GM06990 (cell line): ENCODE measurements at regions not wholly inside any gene's neighbourhood (a gene's known extent, or its start where the extent isn't known, plus 50 kb on each side); places are given as distances from the start of the nearest gene placed in this dataset.

Source experiments
- DNase-seq: peaks from one replicate; pipeline ENCODE4 v3.0.0-alpha.2; 2011; ENCODE audit not compliant: insufficient read length; ENCODE audit errors: extremely low read depth
- H3K27me3 ChIP-seq: replicated peaks from 2 replicates; pipeline ENCODE4 v1.6.0; 2011; ENCODE audit warnings: low read length; ENCODE audit not compliant: control insufficient read depth, insufficient read depth
- H3K36me3 ChIP-seq: 2 replicates; pipeline ENCODE4 v1.5.1; 2011; ENCODE audit warnings: low read length; ENCODE audit not compliant: control insufficient read depth, insufficient read depth
- H3K4me3 ChIP-seq: replicated peaks from 2 replicates; pipeline ENCODE4 v1.5.1; 2011; ENCODE audit warnings: low read depth, mild to moderate bottlenecking, control low read depth, low read length
- CTCF ChIP-seq: IDR thresholded peaks from 2 replicates; pipeline ENCODE4 v1.5.1; 2011; ENCODE audit warnings: low read length, control low read depth, mild to moderate bottlenecking, inconsistent platforms; ENCODE audit not compliant: insufficient read depth, poor library complexity, severe bottlenecking

- Histone ChIP-seq H3K27me3 (no peaks in the 10 kb centered on the region), H3K4me3 (no peak overlapping the region), H3K36me3 (no peaks in the 10 kb centered on the region)
- no peak for TF ChIP-seq CTCF
- no peak for DNase-seq
Observed at GRCh38 chr3:163971861-163972260, 1106.4 kb downstream of the SI start.

GRCh38 chr3:163957072-163957471, 1121.2 kb downstream of the SI start:
- Histone ChIP-seq H3K36me3 (no peaks in the 10 kb centered on the region), H3K4me3 (no peak overlapping the region), H3K27me3 (no peaks in the 10 kb centered on the region)
- TF ChIP-seq CTCF, result no peak
- no peak for DNase-seq

- TF ChIP-seq CTCF, result no peak
- no peak for DNase-seq
- Histone ChIP-seq H3K4me3 (no peak overlapping the region), H3K36me3 (no peaks in the 10 kb centered on the region), H3K27me3 (no peaks in the 10 kb centered on the region)
Observed at GRCh38 chr3:163953526-163953925, 1124.8 kb downstream of the SI start.

- no peak for TF ChIP-seq CTCF
- no peak for DNase-seq
- no peak overlapping the region for H3K4me3 ChIP-seq
- no peaks in the 10 kb centered on the region for H3K27me3 ChIP-seq
- no peaks in the 10 kb centered on the region for H3K36me3 ChIP-seq
Observed at GRCh38 chr3:163952499-163952898, 1125.8 kb downstream of the SI start.

GRCh38 chr3:163951397-163951987, 1126.8 kb downstream of the SI start:
- no peak for DNase-seq
- peak; percentile 14 for TF ChIP-seq CTCF
- Histone ChIP-seq H3K4me3 (no peak overlapping the region), H3K27me3 (no peaks in the 10 kb centered on the region), H3K36me3 (no peaks in the 10 kb centered on the region)

GRCh38 chr3:163946785-163947184, 1131.5 kb downstream of the SI start:
- Histone ChIP-seq H3K27me3 (no peaks in the 10 kb centered on the region), H3K36me3 (no peaks in the 10 kb centered on the region), H3K4me3 (no peak overlapping the region)
- no peak for DNase-seq
- no peak for TF ChIP-seq CTCF
